Epidermal melanocyte (primary cell): ENCODE measurements at regions not wholly inside any gene's neighbourhood (a gene's known extent, or its start where the extent isn't known, plus 50 kb on each side); places are given as distances from the start of the nearest gene placed in this dataset.

ENCODE experiments used
- DNase-seq: peaks from one replicate; pipeline ENCODE4 v3.0.0; 2011; ENCODE audit warnings: low spot score; ENCODE audit not compliant: insufficient read length

DNA sequence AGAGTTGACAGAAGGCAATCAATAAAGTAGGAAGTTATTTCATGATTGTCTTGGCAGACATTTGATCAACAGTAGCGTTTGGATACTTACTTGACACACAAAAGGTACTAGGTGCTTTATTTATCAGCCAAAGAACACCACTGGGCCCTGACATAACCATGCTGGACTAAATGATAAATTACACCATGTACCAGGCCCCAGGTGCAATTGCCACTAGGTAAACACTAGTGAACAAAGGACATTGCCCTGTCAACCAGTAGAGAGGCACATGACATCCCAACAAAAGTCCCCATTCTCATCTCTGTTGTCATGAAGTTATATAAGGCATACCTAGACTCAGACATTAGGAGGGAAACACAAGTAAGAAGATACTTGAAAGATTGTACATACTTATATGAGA is 747.2 kb downstream of the SATB2 start:
- no peak for DNase-seq

DNA sequence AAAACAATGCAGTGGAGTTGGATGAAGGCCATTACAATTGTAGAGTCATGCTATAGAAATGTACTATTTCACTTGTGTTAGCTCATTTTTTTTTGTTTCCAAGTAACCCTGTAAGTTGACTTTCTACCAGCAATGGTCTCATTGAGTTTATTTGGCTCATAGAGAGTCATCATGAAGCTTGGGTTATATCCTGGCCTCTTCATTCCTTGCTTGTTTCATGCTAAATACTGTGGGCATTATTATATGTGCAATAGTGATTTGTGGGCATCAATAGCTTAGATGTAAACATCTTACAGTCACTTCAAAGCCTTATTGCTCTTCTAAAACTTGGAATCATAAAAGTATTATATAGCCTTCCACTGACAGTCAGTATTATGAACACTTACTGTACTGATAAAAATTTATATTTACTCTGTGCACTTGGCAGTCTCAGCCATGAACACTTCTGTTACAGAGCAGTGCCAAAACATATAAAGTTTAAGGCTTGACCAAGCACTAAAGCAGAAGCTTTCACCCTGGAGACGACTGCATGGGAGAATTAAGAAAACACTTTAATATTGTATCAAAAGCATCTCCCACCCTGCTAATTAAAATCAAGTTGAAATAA is 751.2 kb downstream of the SATB2 start:
- no peak for DNase-seq

DNA sequence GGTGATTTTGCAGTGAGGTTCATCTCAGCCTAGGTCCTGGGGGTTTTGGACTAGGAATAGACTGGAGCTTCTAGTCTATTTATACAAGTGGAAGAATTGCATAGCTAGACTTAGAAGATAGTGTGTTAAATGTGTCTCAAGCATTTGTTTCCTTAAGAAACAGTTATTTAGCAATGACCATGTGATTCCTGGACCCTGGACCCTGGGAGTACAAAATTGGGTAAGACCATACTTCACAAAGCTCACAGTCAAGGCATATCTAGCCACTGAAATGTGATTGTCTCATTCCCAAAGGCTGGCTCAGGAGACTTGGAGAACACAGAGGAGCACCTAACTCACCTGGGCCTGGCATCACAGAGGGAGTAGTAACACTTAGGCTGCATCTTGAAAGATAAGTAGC is 754.5 kb downstream of the SATB2 start:
- DNase-seq = no peak

GRCh38 chr2:198702796-198703195 is 754.9 kb downstream of the SATB2 start:
- no peak for DNase-seq

- DNase-seq = no peak
Measured at GRCh38 chr2:198701481-198701880, 756.3 kb downstream of the SATB2 start.

- no peak for DNase-seq
Measured at GRCh38 chr2:198700319-198700718, 757.4 kb downstream of the SATB2 start.

GRCh38 chr2:198698230-198698629 is 759.5 kb downstream of the SATB2 start:
- no peak for DNase-seq

GRCh38 chr2:198697794-198698193 is 759.9 kb downstream of the SATB2 start:
- no peak for DNase-seq

DNA sequence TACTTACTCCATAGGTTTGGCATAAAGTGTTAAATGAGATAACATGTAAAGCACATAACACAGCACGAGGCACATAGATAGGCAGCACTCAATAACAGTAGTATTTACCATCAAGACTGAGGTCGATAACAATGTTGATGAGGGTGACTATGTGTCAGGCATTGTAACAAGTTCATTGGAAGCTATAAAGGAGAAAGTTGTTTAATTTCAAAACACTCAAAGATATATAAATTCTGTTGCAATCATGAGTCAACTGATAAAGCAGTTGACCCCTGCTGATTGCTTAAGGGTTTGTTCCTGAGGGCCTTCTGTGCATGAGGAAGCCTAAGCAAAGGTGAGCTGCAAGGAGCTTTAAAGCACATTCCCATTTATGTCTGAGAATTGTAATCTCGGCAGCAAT is 760.5 kb downstream of the SATB2 start:
- DNase-seq = no peak

DNA sequence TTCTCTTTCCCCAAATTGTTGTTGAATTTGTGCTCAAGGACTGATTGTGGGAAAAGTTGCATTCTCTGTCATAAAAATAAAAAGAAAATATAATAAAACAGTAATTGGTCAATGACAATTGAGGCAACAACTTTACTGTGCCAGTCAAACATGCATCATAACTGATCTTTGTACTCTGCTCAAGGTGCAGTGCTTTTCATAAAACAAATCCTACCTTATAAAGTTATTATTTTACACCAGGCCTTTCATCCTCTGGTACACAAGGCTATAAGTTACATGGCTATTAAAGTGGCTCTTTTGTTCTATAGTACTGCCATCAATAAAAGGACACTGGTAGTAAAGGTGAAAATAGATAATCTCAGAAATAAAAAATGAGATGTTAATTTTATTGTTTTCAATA is 761.9 kb downstream of the SATB2 start:
- DNase-seq = no peak

- no peak for DNase-seq
Measured at GRCh38 chr2:198692907-198693510, 764.7 kb downstream of the SATB2 start.

DNA sequence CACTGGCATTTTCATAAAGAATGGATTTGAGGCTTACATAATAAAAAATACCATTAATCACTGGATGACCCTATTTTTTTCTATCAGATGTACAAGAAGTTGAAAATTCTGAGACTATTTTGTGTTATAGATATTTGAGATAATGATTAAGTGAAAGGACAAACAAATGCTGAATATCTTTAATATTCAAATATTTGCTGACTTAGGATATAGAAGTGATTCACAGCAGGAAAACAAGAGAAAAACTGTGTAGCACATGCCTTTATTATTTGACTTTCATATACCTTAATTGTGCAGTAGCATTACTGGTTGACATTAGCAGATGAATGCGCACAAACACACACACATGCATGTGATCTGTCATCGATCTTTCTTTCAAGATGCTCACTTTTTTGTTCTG is 766.5 kb downstream of the SATB2 start:
- no peak for DNase-seq

DNA sequence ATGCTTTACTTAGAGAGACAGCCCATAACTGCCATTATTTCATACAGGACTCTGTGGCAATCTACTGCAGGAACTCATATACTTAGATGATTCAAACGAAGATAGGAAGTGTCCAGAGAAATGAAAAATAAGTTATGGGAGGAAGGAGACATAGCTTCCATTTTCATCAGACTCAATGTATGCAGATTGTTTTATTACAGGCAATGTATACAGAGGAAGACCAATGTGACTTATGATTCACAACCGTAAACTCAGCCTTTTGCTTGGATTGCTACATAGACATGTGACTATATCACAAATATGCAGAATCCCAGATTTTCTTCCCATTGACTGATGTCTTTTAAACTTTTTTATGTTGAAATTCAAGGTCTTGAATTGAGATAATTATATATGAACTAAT is 793.4 kb downstream of the SATB2 start:
- DNase-seq = no peak

DNA sequence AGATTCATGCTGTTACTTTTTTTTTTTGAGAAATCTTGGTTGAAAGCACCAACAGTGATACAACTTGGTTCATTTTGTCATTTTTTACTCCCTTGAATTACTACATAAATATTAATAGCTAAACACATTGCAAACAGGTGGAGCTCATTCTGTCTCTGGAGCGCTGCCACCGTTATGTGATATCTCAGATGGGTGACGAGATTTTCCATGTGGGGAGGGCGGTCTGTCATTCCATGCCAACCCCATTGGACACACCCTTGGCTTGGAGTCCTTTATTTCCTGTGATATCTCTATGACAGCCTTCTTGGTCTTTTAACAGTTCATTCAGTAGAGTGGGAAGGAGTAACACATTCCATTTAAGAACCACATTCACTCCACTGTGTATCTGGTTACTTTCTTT is 794.8 kb downstream of the SATB2 start:
- no peak for DNase-seq

DNA sequence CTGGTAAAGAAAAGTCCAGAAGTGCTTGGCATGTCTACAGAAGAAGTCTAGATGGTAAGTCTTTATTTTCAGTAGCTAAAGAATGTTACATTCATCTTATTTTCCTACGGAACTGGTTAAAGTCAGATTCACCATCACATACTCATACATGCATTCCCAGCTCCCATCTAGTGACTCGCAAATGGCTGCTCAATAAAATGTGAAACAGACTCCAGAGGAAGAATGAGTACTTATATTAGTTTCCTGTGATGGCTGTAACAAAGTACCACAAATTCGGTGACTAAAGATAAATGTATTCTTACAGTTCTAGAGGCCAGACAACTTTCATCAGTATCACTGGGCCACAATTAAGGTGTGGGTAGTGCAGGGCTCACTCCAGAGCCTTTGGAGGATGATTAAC is 797.2 kb downstream of the SATB2 start:
- DNase-seq = no peak

DNA sequence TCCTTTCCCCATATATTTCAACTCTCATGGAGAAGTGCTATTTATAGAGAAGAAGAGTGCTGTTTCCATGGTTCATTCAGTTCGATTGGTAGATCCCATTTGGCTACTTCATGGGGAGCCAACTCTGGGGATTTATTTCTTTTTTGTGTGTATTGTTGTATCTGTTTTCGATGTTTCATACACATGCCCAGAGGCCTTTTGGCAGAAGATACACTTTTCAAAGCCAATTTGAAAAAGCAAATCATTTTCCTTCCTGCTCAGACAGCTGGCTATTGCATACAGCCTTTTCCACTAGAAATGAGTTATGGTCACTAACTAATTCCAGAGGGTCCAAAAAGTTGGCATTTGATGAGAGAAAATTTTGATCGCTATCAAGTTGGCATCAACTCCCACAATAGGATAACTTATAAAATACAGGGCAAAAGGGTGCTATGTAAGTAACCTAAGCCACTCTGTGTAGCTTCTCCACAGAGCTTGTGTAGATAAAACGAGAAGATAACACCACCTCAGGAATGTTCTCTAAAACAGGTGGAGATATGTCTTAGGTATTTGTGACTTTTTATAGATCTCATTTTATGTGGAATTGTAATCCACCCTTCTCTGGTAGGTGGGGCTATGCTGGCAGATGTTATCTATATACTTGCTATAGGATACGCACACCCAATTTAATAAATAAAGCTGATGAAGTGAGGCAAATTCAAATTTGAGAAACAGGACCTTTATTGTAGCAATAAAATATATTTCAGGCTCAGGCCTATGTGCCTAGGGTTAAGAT is 798.5 kb downstream of the SATB2 start:
- no peak for DNase-seq

- DNase-seq = no peak
Measured at GRCh38 chr2:198657512-198658121, 800.1 kb downstream of the SATB2 start.

DNA sequence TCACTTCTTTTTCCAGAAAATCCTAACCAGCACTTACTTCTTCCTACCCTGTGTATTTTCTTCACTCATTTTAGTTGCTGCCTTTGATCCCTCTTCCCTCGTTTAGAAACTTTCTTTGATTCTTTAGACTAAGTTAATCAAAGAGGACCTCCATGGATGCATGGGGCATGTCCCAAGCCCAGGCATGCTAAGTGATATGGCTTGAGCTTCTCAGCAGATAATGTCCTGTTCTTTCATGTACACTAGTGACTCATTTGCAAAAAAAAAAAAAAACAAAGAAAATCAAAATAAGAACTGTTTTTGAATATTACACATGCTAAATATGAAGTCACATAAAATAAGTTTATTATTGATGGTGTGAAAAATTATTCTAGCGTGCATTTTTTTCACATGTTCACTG is 800.9 kb downstream of the SATB2 start:
- no peak for DNase-seq

GRCh38 chr2:198654646-198655045 is 803.1 kb downstream of the SATB2 start:
- DNase-seq = no peak

GRCh38 chr2:198653311-198653710 is 804.4 kb downstream of the SATB2 start:
- no peak for DNase-seq

GRCh38 chr2:198652461-198652860 is 805.3 kb downstream of the SATB2 start:
- no peak for DNase-seq

GRCh38 chr2:198645816-198646215 is 811.9 kb downstream of the SATB2 start:
- no peak for DNase-seq
